Stimulated activated CD8-positive, alpha-beta memory T cell treated with anti-CD3 and anti-CD28 coated beads, Interleukin-7, amount 100 ng/mL, for 1 hour (primary cell): ENCODE measurements at regions not wholly inside any gene's neighbourhood (a gene's known extent, or its start where the extent isn't known, plus 50 kb on each side); places are given as distances from the start of the nearest gene placed in this dataset.
"Not testable (repeated sequence)": the region's sequence is repeated elsewhere in the genome, so short reads cannot be mapped to it uniquely, and the experiment has no call there.

ENCODE experiments used
- DNase-seq, 2 donors: peaks; one replicate each; pipeline ENCODE4 v3.0.0-alpha.2; 2020; ENCODE audit warnings: low read depth in 2 of 2

DNA sequence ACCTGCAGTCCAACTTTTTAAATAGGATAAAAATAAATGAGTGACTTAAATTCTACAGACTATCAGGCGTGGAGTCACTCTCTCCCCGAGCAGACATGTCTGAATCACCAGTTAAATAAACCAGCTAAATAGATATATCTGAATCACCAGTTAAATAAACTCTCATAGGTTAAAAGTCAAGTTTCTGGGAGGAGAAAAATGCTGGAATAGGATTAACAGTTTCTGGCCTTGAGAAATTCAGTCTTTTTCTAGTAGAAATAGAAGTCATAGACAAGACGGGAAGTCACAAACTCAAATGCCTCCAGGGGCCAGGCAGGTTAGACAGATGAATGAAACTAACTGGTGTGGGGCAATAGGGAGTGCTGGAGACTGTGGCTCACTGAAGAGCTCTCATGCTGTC lies 258.6 kb upstream of the TMEM132C start:
- DNase-seq, result no peak

DNA sequence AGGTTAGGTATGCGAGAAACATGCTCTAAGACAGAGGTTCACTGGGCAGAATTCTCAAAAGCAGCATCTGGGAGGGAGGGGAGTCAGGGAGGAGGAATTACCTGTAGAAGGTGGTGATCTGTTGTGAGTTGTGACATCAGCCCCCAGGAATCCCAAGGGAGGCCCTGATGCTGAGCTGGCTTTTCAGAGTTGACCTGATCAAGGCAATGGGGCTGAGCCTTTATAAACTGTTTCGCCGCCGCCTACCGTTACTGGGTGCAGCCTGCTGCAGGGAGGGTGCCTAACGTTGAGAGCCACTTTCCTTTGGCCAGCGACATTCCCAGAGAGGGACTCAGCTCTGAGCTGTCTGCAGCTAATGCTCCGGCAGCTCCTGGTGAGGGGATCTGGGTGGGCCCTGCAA lies 257.9 kb upstream of the TMEM132C start:
- DNase-seq, result no peak

DNA sequence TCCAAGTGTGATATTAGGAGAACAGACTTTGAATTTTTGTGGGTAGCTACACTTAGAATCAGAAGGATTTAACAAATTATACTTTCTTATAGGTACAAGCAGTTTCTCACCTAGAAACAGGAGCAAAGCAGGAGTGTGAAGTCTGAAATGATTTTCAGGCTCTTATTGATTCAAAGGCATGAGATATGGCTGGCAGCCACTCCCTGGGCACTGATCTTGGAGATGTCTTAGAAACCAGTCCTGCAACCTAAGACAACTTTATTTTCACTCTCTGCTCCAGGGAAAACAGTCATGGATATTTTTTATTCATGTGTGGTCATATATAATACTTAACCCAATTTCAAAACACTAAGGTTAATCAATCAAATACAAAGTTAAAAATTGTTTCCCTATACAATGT lies 254.9 kb upstream of the TMEM132C start:
- DNase-seq, result no peak

DNA sequence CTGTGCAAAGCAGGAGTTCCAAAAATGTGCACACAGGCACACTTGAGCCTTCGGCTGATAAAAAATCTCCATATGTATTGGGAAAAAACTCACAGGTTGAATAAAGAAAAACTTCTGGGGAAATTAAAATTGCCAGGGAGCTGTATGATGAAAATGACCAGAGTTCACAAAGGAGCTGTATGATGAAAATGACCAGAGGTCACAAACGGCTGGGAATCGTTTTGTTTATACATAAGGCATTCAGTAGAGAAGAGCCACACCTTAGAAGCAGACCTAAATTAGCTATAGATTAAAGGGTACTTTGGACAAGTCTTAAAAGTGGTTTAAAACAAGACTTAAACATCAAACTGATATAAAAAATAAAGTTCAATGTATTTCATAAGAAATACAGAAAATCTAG lies 251.7 kb upstream of the TMEM132C start:
- no peak for DNase-seq

DNA sequence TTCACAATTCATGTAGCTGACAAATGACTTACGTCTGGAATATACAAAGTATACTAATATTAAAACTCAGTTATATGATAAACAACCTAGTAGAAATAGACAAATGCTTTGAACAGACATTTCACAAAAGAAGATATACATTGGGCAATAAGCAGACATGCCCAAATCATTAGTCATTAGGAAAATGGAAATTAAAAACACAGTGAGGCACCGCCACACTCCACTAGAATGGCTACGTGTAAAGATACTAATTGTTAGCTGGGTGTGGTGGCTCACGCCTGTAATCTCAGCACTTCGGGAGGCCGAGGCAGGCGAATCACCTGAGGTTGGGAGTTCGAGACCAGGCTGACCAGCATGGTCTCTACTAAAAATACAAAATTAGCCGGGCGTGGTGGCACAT lies 248.9 kb upstream of the TMEM132C start:
- no peak for DNase-seq

DNA sequence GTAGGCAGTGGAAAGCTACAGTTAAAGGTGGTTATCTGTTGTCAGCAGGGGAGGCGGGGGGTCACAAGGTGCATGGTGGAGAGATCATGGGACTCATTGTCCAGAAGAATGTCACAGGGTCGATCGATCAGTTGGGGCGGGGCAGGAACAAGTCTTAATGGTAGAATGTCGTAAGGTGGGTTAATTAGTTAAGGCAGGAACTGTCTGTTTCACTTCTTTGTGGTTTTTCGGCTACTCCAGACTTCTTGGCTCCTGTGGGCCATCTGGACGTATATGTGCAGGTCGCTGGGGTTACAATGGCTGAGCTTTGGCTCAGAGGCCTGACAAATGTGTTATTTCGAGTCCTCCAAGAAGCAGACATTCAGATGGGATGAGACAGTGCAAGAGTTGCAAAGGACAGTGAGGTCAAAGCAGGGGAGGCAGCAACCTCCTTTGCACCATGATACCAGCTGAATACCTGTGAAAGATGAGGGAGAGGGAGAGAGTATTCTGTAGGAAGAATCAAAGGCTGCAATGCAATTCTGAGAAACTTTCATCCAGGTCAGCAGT lies 246.9 kb upstream of the TMEM132C start:
- no peak for DNase-seq

DNA sequence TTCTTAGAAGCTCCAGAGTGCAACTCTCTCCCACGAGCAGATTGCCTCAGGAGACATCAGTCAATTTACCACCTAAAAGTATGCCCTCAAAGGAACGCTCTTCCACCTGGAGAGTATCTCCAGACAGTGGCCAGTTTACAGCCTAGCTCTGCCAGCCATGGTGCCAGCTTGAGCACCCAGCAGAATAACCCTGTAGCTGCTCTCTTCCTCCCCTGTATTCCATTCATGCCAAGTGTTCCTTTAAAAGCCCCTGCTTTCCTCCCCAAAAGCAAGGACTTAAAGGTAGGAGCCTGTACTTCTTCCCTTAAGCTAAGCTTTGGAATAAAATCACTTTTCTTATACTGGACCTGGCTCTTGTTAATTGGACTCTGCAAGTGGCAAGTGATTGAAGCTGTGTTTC lies 245.4 kb upstream of the TMEM132C start:
- no peak for DNase-seq

DNA sequence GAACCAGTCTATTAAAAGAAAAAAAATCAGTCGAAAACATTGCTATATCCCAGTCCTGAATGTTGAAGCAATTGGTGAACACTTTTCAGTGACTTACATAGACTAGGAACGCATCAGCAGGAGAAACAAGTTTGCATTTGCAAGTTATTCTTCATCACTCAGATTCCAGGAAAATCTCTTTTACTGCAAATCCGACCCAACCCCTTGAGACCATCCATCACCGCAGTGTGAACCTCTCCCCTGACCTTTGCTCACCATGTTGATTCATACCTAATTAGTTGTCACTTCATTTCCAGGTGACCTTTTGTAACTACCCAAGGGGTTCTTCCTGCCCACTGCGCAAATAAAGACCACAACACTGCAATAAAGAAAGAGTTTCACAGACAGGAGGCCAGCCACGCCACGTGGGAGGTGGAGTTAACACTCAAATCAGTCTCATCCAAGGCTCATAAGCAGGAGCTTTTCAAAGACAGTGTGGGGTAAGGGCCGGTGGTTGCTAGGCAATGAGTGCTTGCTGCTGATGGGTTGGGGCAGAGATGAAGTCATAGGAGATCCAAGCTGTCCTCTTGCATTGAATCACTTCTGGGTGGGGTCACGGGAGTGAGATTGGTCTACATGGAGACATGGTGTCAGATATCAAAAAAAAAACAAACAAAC lies 241.3 kb upstream of the TMEM132C start:
- DNase-seq, result no peak

DNA sequence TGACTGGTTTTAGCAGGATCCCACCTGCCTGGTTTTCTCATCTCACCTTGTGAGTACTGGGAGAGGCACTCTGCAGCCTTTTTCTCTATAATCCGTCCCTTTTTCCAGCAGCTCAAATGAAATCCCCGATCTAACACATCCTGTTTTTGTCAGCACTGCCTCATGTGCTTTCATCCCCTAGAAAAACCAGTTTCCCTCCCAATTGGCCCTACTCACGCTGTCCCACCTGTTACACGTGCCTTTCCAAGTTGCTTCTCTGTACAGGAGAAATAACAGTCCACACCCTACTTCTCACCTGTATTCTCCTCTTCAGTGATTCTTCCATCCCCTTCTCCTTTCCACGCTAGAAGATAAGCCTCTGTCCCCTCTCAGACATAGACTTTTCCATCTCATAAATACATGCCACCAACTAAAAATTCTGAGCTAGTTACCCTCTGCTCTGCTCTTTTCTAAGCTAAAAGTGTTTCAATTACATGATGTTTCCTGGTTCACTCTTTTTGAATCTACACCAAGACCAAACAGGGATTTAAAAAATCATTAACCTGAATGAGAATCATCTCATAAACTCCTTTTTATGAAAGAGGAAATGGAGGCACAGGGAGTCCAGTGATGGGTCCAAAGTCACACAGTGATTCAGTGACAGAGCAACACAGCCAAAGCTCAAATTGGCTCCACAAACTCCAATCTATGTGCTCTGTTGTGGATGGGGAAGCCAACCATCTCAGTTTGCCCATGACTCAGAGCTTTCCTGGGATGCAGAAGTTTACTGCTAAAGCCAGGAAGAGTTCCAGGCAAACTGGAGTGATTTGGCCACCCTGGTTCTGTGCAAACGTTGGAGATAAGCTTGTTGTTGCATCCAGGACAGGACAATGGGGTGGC lies 240.0 kb upstream of the TMEM132C start:
- no peak for DNase-seq

DNA sequence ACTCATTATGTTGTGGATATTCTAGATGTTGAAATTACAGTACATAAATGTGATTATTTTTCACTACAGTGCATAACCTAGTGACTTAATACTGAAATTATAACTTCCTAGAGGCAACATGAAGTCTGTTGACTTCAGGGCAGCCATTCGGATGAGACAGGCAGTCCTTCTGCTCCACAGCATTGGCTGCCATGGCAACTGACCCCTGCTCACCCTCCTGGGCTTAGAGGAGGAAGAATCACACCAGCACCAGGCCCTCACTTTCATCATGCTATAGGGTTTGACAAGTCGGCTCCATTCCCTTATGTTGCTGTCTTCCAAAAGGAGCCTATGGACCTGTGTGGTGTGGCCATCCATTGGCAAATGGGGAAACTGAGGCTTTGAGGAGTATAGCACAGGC lies 233.5 kb upstream of the TMEM132C start:
- no peak for DNase-seq

DNA sequence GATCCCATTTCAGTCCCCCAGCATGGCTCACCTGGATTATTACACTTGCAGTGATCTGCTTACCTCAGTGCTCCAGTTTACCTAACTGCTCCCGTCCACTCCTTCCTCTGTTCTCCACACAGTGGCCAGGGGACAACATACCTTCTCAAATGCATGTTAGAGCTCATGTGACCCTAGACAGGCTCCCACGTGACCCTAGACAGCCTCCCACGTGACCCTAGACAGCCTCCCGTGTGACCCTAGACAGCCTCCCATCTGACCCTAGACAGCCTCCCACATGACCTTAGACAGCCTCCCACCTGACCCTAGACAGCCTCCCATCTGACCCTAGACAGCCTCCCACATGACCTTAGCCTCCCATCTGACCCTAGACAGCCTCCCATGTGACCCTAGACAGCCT lies 226.0 kb upstream of the TMEM132C start:
- no peak for DNase-seq

DNA sequence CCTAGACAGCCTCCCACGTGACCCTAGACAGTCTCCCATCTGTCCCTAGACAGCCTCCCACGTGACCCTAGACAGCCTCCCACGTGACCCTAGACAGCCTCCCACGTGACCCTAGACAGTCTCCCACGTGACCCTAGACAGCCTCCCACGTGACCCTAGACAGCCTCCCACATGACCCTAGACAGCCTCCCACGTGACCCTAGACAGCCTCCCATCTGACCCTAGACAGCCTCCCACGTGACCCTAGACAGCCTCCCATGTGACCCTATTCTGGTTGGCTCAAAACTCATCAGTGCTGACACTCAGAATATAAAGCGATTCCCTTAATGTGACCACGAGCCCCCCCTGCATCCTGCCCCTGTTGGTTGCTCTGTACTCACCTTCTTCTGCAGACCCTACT lies 224.7 kb upstream of the TMEM132C start:
- DNase-seq, result not testable (repeated sequence)

DNA sequence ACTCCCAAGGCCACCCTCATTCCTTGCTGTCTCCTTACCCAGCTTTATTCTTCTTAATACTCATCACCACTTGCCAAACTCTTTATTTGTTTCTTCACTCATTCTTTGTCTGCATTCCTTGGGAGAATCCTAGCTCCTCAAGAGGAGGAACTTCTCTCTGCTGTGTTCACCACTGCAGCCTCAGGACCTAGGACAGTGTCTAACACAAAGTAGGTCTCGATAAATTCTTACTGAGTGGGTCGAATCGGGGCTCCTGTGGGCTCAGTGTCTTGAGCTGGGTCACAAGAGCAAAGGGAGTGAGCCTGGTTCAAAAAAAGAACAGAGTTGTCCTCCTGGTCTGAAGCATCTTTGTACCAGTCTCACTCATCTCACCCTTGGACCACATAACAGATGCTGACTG lies 224.1 kb upstream of the TMEM132C start:
- DNase-seq, result no peak

DNA sequence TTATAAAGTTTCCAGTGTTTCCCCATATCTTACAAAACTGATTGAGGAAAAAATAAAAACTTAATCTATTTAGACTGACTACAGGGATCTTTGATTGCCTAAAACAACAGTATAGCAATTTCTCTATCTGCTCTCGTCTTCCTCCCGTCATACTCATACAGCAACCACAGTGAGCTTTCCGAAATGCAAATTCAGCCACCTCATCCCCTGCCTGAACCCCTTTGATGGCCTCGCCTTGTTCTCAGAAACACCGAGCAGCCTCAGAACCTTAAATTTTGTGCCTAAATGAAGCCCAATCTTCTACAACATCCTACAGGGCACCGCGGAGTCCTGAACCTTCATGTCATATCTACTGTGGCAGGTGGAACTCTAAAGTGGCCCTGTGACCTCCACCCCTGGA lies 223.7 kb upstream of the TMEM132C start:
- no peak for DNase-seq

DNA sequence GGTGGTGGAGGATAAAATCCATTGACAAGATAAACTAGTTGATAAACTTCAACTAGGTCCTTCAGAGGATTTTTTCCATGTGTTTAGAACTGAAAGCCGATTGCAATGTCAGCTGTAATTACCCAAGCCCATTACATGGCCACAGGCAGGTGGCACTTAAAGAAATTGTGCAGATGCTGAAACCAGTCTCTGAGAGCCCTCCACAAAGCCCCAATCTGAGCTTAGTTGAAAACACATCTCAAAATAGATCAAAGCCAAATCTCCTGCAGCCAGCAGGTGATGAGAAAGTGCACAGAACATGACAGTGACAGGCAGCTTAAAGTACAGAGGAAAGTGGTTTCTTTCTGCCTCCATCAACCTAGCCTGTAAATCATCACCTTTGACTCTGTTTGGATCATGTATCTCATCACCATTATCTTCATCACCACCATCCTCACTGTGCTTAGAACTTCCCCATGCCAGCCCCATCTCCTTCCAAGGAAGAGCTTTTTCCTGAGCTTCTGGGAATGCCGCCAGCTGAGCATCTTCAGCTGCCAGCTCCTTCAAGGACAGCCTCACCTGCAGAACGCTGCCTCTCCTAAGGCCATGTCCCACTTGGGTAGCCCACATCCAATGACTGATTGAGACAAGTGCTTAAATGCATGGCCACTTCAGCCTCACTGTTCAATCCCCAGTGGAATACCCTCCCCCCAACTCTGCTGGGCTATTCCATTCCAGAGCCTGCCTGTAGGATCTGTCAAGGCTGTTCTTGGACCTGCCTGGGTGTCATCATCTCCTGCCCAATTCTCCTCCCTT lies 219.5 kb upstream of the TMEM132C start:
- no peak for DNase-seq

DNA sequence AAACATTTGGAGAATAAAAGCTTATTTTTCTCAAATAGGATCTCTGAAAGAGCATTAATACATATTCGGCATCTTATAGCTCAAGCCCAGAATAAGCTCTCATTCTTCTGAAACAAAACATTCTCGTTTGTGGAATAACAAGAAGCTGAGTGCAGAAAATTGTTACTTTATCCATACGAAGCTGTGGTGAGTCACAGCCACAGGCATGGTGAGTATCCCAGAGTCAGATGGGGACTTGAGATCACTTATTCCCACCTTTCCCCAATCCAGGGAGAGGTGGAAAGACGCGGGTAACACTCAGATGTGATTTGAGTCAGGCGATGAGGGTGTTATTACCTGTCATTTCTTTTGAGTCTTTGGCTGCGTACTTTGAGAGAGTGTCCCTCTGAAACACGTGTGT lies 214.6 kb upstream of the TMEM132C start:
- no peak for DNase-seq

DNA sequence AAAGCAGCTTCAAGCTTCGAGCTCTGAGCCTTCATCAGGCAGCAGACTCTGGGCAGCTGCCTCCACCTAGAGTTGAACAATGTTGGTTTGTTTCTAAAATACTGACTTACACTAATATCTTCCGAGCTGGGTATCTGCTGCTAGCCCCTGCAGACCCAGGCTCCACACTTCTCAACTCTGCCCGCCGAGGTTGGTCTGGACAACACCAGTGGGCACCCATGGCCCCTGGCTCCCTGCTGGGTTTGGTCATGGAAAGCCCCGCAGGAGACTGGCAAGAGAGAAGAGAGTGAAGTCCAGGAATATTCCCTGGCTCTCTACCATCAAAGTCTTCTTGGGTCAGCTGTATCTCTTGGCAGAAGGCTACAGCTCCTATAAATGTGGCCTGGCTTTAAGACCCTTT lies 214.2 kb upstream of the TMEM132C start:
- no peak for DNase-seq

DNA sequence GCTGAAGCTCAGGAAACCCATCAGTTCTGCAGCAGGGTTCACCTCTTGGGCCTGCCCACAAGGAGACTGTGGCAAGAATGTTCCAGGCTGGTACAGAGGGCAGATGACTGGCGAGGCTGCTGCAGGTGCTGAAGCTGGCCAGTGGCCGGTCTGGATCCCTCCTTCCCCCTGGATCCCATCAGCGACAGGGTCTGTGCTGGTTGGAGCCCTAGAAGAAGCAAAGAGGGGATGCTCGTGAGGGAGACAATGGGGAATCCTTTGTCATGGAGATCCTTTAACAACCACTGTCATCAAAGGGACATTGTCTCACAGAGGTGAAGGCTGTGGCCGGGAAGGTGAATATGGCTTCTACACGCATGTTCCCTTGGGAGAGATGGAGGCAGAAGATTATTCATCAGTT lies 211.4 kb upstream of the TMEM132C start:
- no peak for DNase-seq

DNA sequence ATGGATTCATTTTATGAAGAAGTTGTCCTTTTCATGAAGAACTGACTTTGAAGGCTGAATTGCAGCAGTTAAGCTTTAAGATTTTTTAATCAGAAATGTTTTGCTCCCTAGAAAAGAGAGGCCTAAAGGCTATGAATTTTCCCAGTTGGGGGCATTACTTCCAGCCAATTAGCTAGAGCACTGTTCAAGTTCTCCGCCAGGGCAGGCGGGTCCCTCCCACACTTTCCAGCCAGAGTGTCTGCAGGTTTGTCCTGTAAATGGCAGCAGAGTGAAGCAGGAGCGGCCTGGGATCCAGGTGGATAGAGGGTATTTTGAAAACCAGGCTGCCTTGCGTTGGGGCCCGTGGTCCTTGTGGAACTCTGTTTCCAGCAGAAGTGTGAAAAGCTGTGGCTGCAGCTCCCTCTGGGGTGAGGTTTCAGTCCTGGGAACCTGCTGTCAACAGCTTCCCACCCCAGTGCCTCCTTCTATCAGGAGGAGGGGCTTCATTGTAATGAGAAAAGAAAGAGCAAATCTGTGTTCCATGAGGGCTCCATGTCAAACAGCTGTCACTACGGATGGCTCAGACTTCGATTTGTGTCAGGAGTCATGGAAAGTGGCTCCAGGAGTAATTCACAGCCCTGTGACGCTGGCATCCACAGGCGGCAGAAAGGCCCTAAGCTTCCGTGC lies 210.7 kb upstream of the TMEM132C start:
- no peak for DNase-seq

DNA sequence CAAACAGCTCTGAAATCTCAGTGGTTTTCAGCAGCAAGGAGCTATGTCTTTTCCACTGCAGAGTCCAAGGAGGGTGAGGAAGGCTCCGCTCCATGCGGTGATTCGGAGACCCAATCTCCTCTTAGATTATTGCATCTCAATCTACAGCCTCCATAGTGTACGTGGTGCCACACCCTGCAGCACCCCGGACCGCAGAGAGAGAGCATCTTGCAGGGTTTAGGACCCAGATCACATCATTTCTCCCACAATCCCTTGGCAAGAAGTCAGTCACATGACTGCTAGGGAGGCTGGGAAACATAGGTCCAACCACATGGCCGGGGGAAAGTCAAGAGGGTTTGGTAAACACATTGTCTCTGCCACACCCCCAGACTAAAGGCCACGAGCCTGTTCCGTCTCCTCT lies 209.4 kb upstream of the TMEM132C start:
- no peak for DNase-seq

DNA sequence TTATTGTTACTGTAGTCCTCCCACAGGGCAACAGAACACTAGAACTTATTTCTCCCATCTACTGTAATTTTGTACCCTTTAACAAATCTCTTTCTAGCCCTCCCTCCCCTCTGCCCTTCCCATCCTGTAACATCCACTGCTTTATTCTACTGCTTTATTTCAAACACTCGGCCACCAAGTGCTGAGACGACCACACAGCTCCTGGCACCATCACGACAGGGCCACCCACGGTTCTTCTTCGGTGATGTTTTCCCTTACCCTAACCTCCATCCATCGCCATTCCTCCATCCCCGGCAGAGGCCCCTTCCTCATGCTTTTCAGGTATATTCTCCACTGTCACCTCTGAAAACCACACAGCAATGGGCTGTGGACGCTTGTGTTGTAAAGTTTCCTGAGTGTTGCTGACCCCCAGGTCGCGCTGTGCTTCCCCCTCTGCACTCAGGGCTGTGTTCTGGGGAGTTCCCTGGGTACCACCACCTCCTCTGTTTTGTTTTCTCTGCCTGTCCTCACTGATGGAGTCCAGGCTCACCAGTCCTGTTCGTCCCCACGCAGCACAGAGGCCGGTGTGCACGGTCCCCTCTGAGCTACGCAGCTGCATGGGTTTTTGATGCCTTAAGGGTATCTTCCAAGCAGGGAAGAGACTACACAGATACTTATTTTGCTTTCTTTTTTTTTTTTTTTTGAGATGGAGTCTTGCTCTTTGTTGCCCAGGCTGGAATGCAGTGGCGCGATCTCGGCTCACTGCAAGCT lies 207.2 kb upstream of the TMEM132C start:
- no peak for DNase-seq
